ENCODE measurements at regions not wholly inside any gene's neighbourhood (a gene's known extent, or its start where the extent isn't known, plus 50 kb on each side); places are given as distances from the start of the nearest gene placed in this dataset.

DNA sequence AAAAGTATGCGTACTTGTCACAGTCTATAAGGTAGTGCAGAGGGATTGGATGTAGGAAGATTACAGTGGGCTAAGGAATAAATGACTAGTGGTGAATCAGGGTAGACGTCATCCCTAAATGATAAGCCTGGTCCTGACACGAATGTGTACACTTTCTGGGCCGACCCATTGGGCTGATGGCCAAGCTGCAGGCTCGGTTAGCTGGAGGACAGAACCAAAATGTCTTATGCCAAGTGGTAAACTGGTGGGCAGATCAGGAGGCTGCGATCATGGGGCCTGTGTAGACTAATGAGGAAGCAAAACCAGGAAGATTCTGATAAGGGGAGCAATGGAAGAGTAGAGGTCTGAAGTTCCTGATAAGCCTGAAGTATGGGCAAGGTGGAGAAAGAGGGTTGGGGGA is 272.8 kb upstream of the GATB start:
- no peak for TF ChIP-seq FOXA1 (IDR thresholded peaks at IDR 0.05)
- TF ChIP-seq HDGF (IDR thresholded peaks at IDR 0.05; ENCODE audit: borderline replicate concordance): no peak
- no peak for TF ChIP-seq FOXK2 (IDR thresholded peaks at IDR 0.05)
- TF ChIP-seq BHLHE40 (IDR thresholded peaks at IDR 0.05; ENCODE audit: borderline replicate concordance): no peak
- TF ChIP-seq ELF4 (IDR thresholded peaks at IDR 0.05): no peak
- TF ChIP-seq L3MBTL2 (conservative IDR thresholded peaks at IDR 0.05): no peak
- no peak for TF ChIP-seq SP1 (IDR thresholded peaks at IDR 0.05)
- no peak for TF ChIP-seq ZNF384 (IDR thresholded peaks at IDR 0.05)
- no peak for TF ChIP-seq NFRKB (IDR thresholded peaks at IDR 0.05)
